ENCODE measurements at regions not wholly inside any gene's neighbourhood (a gene's known extent, or its start where the extent isn't known, plus 50 kb on each side); places are given as distances from the start of the nearest gene placed in this dataset.
A peak's percentile ranks its signal among the peaks of the same experiment; 100 is the strongest.

DNA sequence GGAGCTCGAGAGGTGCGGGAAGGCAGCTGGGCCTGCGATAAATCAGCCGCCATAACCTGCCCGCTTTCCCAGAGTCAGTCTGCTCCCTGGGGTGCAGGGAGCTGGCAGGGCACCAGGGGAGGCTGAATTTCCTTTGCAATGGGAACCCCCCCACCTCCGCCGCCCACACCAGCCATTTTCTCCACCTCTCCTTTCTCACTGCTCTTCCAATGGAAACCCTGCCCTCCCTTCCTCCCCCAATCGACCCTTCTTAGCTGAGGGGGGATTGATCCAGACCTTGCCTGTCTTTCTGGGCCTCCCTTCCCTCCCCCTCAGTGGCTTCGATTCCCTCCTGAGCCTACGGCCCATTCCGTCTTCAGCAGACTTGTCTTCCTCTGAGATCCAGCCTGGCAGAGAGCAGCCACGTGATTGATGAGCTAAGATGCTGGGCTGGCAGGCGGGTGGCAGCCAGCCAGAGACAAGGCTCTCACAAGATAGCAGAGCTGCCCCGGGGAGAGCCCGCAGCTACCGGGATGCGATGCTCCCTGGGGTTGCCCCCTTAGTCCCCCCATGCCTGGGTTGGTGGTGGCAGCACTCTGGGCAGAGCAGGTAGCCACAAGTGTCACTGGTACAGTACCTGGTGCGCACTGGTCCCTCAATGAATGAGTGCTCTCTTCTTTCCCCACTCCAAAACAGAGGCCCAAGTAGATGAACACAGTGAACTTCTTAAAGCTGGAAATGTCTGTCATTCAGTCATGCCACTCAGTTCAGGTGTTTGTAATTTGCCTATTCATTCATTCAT is 53.7 kb upstream of the FABP6 start:
- peak; percentile 82 for DNase-seq (ENCODE audit: low read depth)

- DNase-seq (ENCODE audit: low read depth): no peak
Measured at GRCh38 chr5:160174780-160175437, 54.4 kb upstream of the FABP6 start.

DNA sequence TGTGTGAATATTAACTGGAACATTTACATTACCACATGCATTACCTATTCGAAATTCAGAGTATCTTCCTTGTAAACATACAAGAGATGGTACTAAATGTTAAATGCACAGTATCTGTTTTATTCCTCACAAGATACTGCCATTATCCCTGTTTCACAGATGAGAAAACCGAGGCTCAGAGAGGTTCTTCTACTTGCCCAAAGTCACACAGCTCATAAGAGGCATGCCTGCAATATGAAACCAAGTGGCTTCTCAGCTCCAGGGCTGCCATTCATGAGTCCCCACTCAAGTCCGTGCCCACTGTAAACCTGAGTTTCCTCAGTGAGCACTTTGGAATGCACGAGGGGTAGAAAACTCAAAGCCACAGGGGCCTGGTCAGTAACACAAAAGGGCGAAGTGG is 55.0 kb upstream of the FABP6 start:
- DNase-seq (ENCODE audit: low read depth): no peak

DNA sequence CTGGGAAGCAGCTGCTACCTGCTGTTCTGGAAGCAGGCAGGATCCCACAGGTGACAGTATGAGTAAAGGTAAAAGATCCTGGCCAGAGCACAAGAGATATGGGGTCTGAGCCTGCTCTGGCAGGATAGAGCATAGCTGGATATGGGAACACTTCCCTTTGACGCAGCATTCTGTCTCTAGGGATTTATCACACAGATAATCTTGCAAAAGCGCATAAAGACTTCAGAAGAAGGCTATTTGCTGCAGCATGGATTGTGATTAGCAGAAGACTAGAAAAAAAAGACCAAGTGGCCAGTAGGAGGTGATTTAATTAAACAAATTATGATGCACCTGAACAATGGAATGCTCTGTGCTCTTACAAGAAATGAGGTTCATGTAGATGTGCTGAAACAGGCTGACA is 52.4 kb upstream of the PWWP2A start:
- DNase-seq (ENCODE audit: low read depth): peak; percentile 68

DNA sequence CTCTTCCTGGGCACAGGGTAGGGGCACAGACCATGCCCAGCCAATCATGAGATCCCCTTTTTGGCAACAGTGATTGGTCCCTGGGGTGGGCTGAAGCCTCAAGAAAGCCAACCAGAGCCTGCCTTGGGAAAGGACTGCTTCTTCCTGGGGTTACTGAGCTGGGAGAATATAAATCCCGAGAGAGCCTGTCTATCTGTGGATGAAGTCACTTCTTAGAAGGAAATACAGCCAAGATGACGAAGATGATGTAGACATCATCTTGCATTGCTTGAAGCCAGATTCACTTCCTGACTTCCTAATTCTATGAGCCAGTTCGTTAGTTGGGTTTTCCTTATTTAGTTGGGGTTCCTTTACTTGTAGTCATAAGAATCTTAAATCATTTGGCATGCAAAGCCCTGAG is 50.1 kb upstream of the PWWP2A start:
- DNase-seq (ENCODE audit: low read depth): peak; percentile 86
